Central memory CD8-positive, alpha-beta T cell (primary cell): ENCODE measurements at regions not wholly inside any gene's neighbourhood (a gene's known extent, or its start where the extent isn't known, plus 50 kb on each side); places are given as distances from the start of the nearest gene placed in this dataset.

Experiments used
- ATAC-seq: fragments of 150-1000 bp; cut with Tn5 transposase; replicated peaks from 2 replicates; pipeline ENCODE4 v1.10.0; 2022; ENCODE audit warnings: mild to moderate bottlenecking, moderate FRiP score, moderate number of reproducible peaks; ENCODE audit not compliant: poor library complexity, severe bottlenecking; ENCODE audit errors: extremely low read depth
- DNase-seq, 2 donors: peaks; one replicate each; pipeline ENCODE4 v3.0.0; 2021; ENCODE audit warnings: low spot score in 2 of 2
- H3K27ac Mint-ChIP-seq: one replicate; pipeline ENCODE4 v1.8.0; 2022; ENCODE audit warnings: low read depth, mild to moderate bottlenecking, moderate library complexity, mixed read lengths
- H3K27me3 Mint-ChIP-seq: one replicate; pipeline ENCODE4 v1.8.0; 2022; ENCODE audit warnings: mixed read lengths
- H3K36me3 Mint-ChIP-seq: one replicate; pipeline ENCODE4 v1.8.0; 2022; ENCODE audit warnings: mild to moderate bottlenecking, moderate library complexity, mixed read lengths; ENCODE audit not compliant: insufficient read depth
- H3K4me1 Mint-ChIP-seq: one replicate; pipeline ENCODE4 v1.8.0; 2022; ENCODE audit warnings: mixed read lengths
- H3K4me3 Mint-ChIP-seq: one replicate; pipeline ENCODE4 v1.8.0; 2022; ENCODE audit warnings: mild to moderate bottlenecking, moderate library complexity, mixed read lengths
- H3K9me3 Mint-ChIP-seq: one replicate; pipeline ENCODE4 v1.8.0; 2022; ENCODE audit warnings: mixed read lengths

DNA sequence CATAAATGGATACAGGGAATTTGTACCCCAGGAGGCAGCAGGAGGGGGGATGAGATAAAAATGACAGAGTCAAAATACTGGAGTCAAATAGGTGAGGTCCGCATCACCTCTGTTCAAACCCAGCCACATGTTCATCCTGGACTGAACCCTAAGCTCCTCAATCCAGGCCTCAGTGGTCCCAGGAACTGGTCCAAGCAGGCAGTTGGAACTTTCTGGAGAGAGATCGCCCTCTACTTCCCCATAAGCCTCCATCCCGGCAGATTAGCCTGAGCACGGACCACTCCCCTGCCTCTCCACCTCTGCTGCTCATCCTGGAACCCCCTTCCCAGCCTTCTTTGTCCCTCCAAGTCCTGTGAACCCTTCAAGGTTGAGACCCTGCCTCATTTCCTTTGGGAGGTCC, 959.7 kb upstream of the ZNF722 start:
- ATAC-seq: no peak
- H3K27me3 Mint-ChIP-seq: no peaks in the 10 kb centered on the region
- no peaks in the 10 kb centered on the region for H3K4me1 Mint-ChIP-seq
- no peaks in the 10 kb centered on the region for H3K36me3 Mint-ChIP-seq
- H3K9me3 Mint-ChIP-seq: peaks cover 44% of the 10 kb centered on the region
- no peak overlapping the region for H3K27ac Mint-ChIP-seq
- H3K4me3 Mint-ChIP-seq: no peak overlapping the region
- no peak for DNase-seq

DNA sequence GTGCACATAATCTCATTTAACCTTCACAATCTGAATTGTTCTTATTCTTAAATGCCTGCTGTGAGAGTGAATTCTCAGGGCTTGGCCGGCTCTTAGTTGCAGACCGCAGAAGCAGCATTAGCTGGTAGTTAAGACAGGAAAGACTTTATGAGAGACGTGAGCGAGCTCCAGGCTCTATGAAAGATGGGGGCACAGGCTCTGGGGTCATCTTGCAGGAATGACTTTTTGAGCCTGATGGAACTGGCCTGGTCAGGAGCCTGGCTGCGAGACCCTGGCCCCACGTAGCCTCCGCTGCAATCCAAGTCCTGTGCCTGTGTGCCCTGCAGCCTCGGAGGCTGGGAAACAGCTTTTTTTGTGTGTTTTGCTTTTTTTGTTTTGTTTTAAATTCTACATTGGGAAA, 958.8 kb upstream of the ZNF722 start:
- H3K27me3 Mint-ChIP-seq: no peaks in the 10 kb centered on the region
- no peaks in the 10 kb centered on the region for H3K36me3 Mint-ChIP-seq
- no peak overlapping the region for H3K4me3 Mint-ChIP-seq
- ATAC-seq (no peak), DNase-seq (no peak)
- no peak overlapping the region for H3K27ac Mint-ChIP-seq
- no peaks in the 10 kb centered on the region for H3K4me1 Mint-ChIP-seq
- peaks cover 44% of the 10 kb centered on the region for H3K9me3 Mint-ChIP-seq

DNA sequence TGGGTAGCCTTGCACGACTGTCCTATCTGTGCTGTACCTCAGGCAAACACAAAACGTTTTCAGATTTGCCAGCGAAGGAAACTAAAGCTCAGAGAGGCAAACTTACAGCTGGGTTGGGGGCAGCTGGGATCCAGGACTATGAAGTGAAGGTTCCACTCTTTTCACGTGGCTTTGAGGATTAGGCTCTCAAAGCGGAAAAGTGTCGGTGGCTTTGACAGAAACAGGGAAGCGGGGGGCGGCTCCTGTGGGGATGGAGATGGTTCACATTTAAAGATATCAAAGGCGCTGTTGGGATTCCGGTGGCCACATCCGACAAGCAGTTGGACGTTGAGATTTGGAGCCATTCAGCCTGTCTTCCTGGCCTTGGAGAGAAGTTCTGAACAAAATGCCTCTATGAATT, 958.3 kb upstream of the ZNF722 start:
- DNase-seq (no peak), ATAC-seq (no peak)
- Mint-ChIP-seq H3K4me3 (no peak overlapping the region), H3K27ac (no peak overlapping the region), H3K4me1 (no peaks in the 10 kb centered on the region), H3K9me3 (peaks cover 42% of the 10 kb centered on the region), H3K27me3 (no peaks in the 10 kb centered on the region), H3K36me3 (no peaks in the 10 kb centered on the region)

DNA sequence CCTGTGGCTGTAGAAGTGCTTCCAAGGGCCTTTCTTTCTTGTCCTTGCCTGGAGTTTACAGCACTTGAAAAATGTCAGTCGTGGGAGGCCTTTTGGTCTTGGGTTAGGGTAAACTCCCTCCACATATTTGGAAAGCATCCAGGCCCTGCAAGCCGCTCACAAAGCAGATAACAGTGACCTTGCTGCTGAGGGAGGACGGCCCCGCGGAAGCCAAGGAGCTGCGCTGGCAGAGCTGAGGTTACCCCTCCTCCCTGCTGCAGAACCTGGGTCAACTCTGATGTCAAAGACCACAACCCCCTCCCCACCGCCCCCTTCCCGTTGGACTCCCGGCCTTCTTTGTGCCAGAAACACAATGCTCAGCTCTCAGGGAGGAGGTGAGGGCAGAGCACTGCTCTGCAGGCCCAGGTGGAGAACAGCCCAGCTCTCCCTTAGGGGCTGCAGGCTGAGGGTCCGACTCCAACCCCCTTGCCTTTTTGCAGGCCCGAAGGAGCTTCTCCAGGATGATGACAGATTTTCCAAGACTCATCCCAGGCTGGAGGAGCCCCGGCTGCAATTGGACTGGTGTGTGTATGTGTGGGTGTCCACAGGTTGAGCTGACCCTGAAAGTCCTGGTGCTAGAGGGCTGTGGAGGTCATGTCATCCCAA, 957.6 kb upstream of the ZNF722 start:
- Mint-ChIP-seq H3K9me3 (peaks cover 36% of the 10 kb centered on the region), H3K27me3 (no peaks in the 10 kb centered on the region), H3K27ac (no peak overlapping the region), H3K36me3 (no peaks in the 10 kb centered on the region), H3K4me1 (no peaks in the 10 kb centered on the region), H3K4me3 (no peak overlapping the region)
- ATAC-seq (no peak), DNase-seq (no peak)

DNA sequence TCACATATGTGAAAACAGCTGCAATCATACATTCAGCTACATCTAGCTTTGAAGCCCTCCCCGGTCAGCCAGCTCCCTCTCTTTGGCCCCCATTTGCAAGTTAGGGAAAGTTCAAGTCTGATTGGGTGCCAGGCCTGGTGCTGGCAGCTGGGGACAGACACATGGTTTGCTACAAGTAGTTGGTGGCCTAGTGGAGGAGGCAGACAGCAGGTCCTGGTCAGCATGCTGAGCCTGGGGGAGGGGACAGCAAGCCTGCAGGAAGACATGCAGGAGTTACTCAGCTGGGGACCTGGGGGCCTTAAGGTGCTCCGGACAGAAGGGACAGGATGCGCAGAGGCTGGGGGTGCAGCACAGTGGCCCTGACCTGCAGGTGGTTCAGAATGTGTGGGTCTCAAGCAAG, 956.9 kb upstream of the ZNF722 start:
- no peaks in the 10 kb centered on the region for H3K36me3 Mint-ChIP-seq

DNA sequence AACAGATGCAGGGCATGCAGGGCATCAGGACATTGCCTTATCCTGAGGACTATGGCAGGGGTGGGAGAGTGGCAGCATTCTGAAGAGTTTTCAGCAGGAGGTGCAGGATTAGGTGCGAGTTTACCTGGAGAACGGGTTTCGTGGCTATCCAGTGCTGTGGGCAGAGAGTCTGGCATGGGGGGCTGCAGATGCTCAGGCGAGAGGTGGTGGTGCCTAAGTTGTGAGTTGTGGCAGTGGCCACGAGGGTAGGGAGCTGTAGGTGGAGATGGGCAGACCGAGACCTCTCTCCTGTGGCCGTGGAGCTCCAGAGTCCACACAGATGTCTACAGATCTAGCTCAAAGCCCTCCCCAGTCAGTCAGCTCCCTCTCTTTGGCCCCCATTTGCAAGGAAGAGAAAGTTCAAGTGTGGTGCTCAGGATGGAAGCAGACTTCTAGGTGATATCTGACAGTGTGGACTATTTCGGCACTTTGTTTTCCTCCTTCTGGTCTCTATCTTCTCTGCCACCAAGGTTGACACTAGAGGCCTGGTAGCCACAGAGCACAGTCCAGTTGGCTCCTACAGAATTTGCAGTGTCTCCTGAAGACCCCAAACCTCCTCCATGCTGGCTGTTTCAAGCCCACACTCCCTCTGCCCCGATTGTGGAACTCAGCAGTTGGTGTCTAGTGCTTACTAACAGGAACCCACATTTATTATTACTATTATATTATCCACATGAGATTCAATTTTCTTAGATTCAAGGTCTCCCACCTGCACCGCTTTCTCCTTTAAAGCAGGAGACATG, 955.7 kb upstream of the ZNF722 start:
- Mint-ChIP-seq H3K4me3 (no peak overlapping the region), H3K27me3 (no peaks in the 10 kb centered on the region), H3K9me3 (peaks cover 21% of the 10 kb centered on the region), H3K27ac (no peak overlapping the region), H3K36me3 (no peaks in the 10 kb centered on the region), H3K4me1 (no peaks in the 10 kb centered on the region)
- ATAC-seq: no peak
- no peak for DNase-seq

More for the DNA sequence above, 956.9 kb upstream of the ZNF722 start:
- no peaks in the 10 kb centered on the region for H3K4me1 Mint-ChIP-seq
- no peak overlapping the region for H3K27ac Mint-ChIP-seq
- ATAC-seq (no peak), DNase-seq (no peak)
- no peaks in the 10 kb centered on the region for H3K27me3 Mint-ChIP-seq
- H3K9me3 Mint-ChIP-seq: peaks cover 31% of the 10 kb centered on the region
- H3K4me3 Mint-ChIP-seq: no peak overlapping the region

DNA sequence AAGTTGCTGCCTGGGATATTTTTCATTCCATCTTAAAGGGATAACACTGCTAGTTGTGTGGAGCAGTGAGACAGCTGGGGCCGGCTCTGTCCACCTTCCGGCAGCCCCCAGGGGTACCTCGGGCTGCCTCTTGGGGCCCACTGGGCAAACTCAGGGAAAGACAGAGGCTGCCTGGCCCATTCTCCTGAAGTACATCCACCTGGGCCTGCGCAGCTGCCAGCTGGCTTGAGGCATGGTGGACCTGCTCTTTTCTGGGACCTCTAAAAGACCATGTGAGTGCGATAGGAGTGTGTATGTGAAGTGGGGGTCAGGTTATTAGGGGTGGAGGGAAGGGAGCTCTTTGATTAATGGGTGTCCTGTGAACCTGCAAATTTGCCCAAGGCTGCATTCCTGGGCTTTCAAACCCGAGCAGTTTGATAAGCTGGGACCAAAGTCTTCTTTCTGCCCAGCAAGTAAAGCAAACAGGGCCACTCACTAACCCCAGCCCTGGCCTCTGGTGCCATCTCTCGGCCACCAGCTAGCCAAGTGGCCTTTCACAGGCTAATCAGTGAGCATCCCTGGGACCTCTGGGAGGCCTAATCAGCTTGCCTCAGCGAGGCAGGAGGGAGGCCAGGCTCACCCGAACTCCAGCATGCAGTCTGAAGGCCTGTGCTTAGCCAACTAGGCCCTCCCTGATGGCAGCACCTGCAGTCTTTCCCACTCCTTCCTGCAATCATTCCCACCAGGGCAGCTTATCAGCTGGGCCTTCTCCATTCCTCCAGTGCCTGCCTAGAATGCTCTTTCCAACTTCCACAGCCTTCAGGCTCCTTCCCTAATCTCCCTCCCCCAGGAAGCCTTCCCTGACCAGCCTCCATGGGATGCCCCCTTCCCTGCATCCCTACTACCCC, 954.7 kb upstream of the ZNF722 start:
- H3K4me3 Mint-ChIP-seq: no peak overlapping the region
- H3K4me1 Mint-ChIP-seq: no peaks in the 10 kb centered on the region
- H3K27me3 Mint-ChIP-seq: no peaks in the 10 kb centered on the region
- no peak overlapping the region for H3K27ac Mint-ChIP-seq
- DNase-seq: no peak
- no peak for ATAC-seq
- peaks cover 22% of the 10 kb centered on the region for H3K9me3 Mint-ChIP-seq
- H3K36me3 Mint-ChIP-seq: no peaks in the 10 kb centered on the region

DNA sequence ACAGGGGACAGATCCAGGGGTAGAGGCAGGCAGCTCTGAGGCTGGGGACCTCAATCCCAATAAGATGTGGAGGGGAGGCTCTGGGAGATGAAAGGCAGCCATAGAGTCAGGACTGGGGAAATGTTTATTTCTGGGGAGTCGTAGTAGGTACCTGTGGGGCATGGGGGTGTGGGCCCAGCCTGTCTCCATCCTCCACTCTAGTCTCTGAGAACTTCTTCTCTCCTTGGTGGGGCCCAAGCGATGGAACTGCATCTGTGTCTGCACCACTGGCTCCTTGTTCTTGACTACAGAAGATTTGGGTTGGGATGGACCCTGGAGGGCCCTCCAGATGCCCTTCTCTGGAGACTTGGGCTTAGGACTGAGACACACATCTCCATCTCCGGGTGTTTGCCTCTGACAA, 953.9 kb upstream of the ZNF722 start:
- no peaks in the 10 kb centered on the region for H3K27me3 Mint-ChIP-seq
- no peak overlapping the region for H3K4me3 Mint-ChIP-seq
- H3K4me1 Mint-ChIP-seq: no peaks in the 10 kb centered on the region
- no peaks in the 10 kb centered on the region for H3K36me3 Mint-ChIP-seq
- no peak for DNase-seq
- no peak overlapping the region for H3K27ac Mint-ChIP-seq
- no peak for ATAC-seq
- H3K9me3 Mint-ChIP-seq: peaks cover 17% of the 10 kb centered on the region

DNA sequence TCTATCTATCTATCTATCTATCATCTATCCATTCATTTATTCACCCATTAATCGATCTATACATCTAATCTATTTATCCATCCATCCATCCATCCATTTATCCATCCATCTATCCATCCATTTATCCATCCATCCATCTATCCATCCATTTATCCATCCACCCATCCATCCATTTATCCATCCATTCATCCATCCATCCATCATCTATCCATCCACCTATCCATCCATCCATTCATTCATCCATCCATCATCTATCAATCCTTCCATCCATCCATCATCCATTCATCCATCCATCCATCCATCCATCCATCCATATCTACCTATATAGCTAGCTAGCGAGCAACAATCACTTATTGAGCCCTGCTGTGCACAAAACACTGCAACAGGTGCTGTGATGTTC, 953.1 kb upstream of the ZNF722 start:
- DNase-seq (no peak), ATAC-seq (no peak)
- H3K4me3 Mint-ChIP-seq: no peak overlapping the region
- H3K36me3 Mint-ChIP-seq: no peaks in the 10 kb centered on the region
- no peaks in the 10 kb centered on the region for H3K4me1 Mint-ChIP-seq
- no peaks in the 10 kb centered on the region for H3K27me3 Mint-ChIP-seq
- H3K9me3 Mint-ChIP-seq: peaks cover 17% of the 10 kb centered on the region
- no peak overlapping the region for H3K27ac Mint-ChIP-seq

DNA sequence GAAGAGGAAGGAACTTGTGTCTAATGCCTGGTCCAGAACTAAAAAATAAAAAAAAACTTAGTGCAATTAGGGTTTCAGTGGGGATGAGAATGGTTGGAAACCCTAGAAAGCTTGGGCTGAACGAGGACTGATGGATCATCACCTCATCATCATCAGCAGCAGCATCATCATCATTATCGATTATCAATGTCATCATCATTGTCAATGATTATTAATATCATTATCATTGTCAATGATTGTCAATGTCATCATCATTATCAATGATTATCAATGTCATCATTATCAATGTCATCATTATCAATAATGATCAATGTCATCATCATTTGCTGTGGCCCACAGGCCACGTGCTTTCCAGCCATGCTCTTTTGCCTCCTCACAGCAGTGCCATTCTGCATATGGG, 952.0 kb upstream of the ZNF722 start:
- Mint-ChIP-seq H3K27me3 (no peaks in the 10 kb centered on the region), H3K9me3 (peaks cover 22% of the 10 kb centered on the region), H3K36me3 (peaks cover 2% of the 10 kb centered on the region), H3K27ac (no peak overlapping the region), H3K4me3 (no peak overlapping the region), H3K4me1 (no peaks in the 10 kb centered on the region)
- DNase-seq (no peak), ATAC-seq (no peak)

DNA sequence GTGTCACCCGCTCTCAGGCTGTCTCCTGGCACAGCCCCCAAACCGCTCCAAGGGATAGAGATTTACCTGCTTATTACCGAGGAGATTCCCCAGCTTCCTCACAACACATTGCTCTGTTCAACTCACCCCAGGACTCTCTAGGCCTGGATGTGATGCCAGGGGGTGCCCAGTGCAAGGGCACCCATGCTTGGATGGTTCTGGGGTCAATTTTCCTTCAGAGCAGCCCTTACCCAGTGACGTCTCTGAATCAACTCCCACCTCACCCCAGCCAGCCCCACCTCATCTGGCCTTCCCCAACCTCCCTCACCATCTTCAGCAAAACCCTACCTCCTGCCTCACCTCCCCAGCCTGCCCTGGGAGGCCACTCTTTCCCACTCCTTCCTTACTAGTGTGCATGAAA, 951.6 kb upstream of the ZNF722 start:
- no peak overlapping the region for H3K27ac Mint-ChIP-seq
- H3K4me3 Mint-ChIP-seq: no peak overlapping the region
- DNase-seq (no peak), ATAC-seq (no peak)
- no peaks in the 10 kb centered on the region for H3K27me3 Mint-ChIP-seq
- peaks cover 23% of the 10 kb centered on the region for H3K9me3 Mint-ChIP-seq
- H3K4me1 Mint-ChIP-seq: no peaks in the 10 kb centered on the region
- peaks cover 2% of the 10 kb centered on the region for H3K36me3 Mint-ChIP-seq

DNA sequence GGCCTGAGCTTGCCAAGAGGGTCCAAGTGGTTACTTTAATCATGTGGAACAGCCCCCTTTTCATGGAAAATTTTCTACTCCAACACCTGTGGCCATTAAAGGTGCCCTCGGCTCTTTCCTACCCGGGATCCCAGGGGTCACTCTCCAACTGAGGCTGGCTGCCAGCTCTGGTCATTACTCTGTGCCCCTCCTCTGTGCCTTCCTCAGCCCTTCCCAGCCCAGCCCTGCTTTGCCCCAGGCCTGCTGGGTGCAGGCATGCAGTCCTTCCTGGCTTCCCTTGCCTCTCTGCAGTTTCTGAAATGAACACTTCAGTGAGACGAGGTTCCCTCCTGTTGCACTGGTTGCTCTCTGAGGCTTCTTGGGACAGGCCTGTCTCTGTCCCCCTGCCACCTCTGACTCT, 951.1 kb upstream of the ZNF722 start:
- Mint-ChIP-seq H3K27me3 (no peaks in the 10 kb centered on the region), H3K4me1 (no peaks in the 10 kb centered on the region), H3K27ac (no peak overlapping the region), H3K9me3 (peaks cover 18% of the 10 kb centered on the region), H3K36me3 (peaks cover 2% of the 10 kb centered on the region), H3K4me3 (no peak overlapping the region)
- DNase-seq (no peak), ATAC-seq (no peak)
